GM23338 (cell line): ENCODE measurements at regions not wholly inside any gene's neighbourhood (a gene's known extent, or its start where the extent isn't known, plus 50 kb on each side); places are given as distances from the start of the nearest gene placed in this dataset.

Source experiments
- ATAC-seq: fragments of 200-7000 bp; cut with Tn5 transposase; 3 replicates; pipeline ENCODE4 v1.9.1; 2020
- DNase-seq: peaks from one replicate; pipeline ENCODE4 v3.0.0-alpha.2; 2015; ENCODE audit warnings: low spot score
- H2AFZ ChIP-seq: fragments of 200-600 bp; sonication (generic); 2 replicates; pipeline ENCODE4 v1.8.0; 2016; ENCODE audit warnings: antibody characterized with exemption, mild to moderate bottlenecking, moderate library complexity
- H3F3A ChIP-seq: fragments of 200-600 bp; sonication (generic); replicated peaks from 2 replicates; pipeline ENCODE4 v1.8.0; 2017; ENCODE audit warnings: antibody characterized with exemption, mixed run types, low read depth
- H3K27ac ChIP-seq: fragments of 200-600 bp; sonication (generic); 2 replicates; pipeline ENCODE4 v1.6.1; 2016; ENCODE audit warnings: low read depth
- H3K27me3 ChIP-seq: fragments of 200-600 bp; sonication (generic); 2 replicates; pipeline ENCODE4 v1.8.0; 2016; ENCODE audit warnings: mild to moderate bottlenecking, mixed run types, moderate library complexity; ENCODE audit not compliant: insufficient read depth
- H3K36me3 ChIP-seq: fragments of 200-600 bp; sonication (generic); 2 replicates; pipeline ENCODE4 v1.8.0; 2016; ENCODE audit warnings: mild to moderate bottlenecking; ENCODE audit not compliant: insufficient read depth
- H3K4me1 ChIP-seq: fragments of 200-600 bp; sonication (generic); 2 replicates; pipeline ENCODE4 v1.8.0; 2016; ENCODE audit warnings: mild to moderate bottlenecking, moderate library complexity; ENCODE audit not compliant: insufficient read depth
- H3K4me2 ChIP-seq: fragments of 200-600 bp; sonication (generic); 2 replicates; pipeline ENCODE4 v1.7.1; 2017; ENCODE audit warnings: mixed run types
- H3K4me3 ChIP-seq: fragments of 200-600 bp; sonication (generic); 2 replicates; pipeline ENCODE4 v1.6.1; 2016; ENCODE audit warnings: mixed run types
- H3K79me2 ChIP-seq: fragments of 200-600 bp; sonication (generic); replicated peaks from 2 replicates; pipeline ENCODE4 v1.8.0; 2017; ENCODE audit warnings: mild to moderate bottlenecking; ENCODE audit not compliant: insufficient read depth
- H3K9me2 ChIP-seq: fragments of 200-600 bp; sonication (generic); 2 replicates; pipeline ENCODE4 v1.8.0; 2017; ENCODE audit not compliant: insufficient read depth
- H4K20me1 ChIP-seq: fragments of 200-600 bp; sonication (generic); replicated peaks from 2 replicates; pipeline ENCODE4 v1.8.0; 2017; ENCODE audit warnings: mild to moderate bottlenecking; ENCODE audit not compliant: insufficient read depth
- H3K27ac Mint-ChIP-seq: 2 replicates; pipeline ENCODE4 v1.8.0; 2020; ENCODE audit warnings: inconsistent platforms, mild to moderate bottlenecking, moderate library complexity, mixed read lengths
- H3K27me3 Mint-ChIP-seq: 3 replicates; pipeline ENCODE4 v1.8.0; 2022; ENCODE audit warnings: low read depth, mild to moderate bottlenecking, moderate library complexity, mixed read lengths, inconsistent platforms; ENCODE audit not compliant: insufficient read depth, poor library complexity
- H3K36me3 Mint-ChIP-seq: 3 replicates; pipeline ENCODE4 v1.8.0; 2021; ENCODE audit warnings: low read depth, mild to moderate bottlenecking, inconsistent platforms, moderate library complexity, mixed read lengths
- H3K4me1 Mint-ChIP-seq: 3 replicates; pipeline ENCODE4 v1.8.0; 2020; ENCODE audit warnings: mild to moderate bottlenecking, inconsistent platforms, mixed read lengths
- H3K4me3 Mint-ChIP-seq: 3 replicates; pipeline ENCODE4 v1.8.0; 2021; ENCODE audit warnings: moderate library complexity, mild to moderate bottlenecking, inconsistent platforms, mixed read lengths
- H3K9me3 Mint-ChIP-seq: 3 replicates; pipeline ENCODE4 v1.8.0; 2020; ENCODE audit warnings: moderate library complexity, mild to moderate bottlenecking, inconsistent platforms, mixed read lengths
- CREB1 ChIP-seq: fragments of 250-450 bp; sonication (Bioruptor Pico); IDR thresholded peaks from 2 replicates; pipeline ENCODE4 v1.5.0; 2020; ENCODE audit warnings: low read depth, mild to moderate bottlenecking, moderate library complexity
- CTCF ChIP-seq, 2 experiments: fragments of 200-600 bp in 1 of 2; sonication (generic) in 1 of 2; conservative IDR thresholded peaks; 2 replicates each; pipeline versions ENCODE4 v1.5.1 to v1.6.1; 2016 to 2017; ENCODE audit warnings: antibody characterized with exemption in 2 of 2, low read depth in 2 of 2, mild to moderate bottlenecking in 2 of 2, moderate library complexity in 1 of 2
- EZH2phosphoT487 ChIP-seq: fragments of 200-600 bp; sonication (generic); IDR thresholded peaks from one replicate; pipeline ENCODE4 v1.8.1; 2018; ENCODE audit warnings: antibody characterized with exemption; ENCODE audit not compliant: unreplicated experiment
- REST ChIP-seq: IDR thresholded peaks from one replicate; pipeline ENCODE4 v1.6.1; 2018; ENCODE audit warnings: antibody characterized with exemption; ENCODE audit not compliant: unreplicated experiment
- ZNF462 ChIP-seq: fragments of 250-450 bp; sonication (Bioruptor Pico); IDR thresholded peaks from 2 replicates; pipeline ENCODE4 v1.5.0; 2020; ENCODE audit warnings: mild to moderate bottlenecking, moderate library complexity

- Mint-ChIP-seq H3K4me1 (no peaks in the 10 kb centered on the region), H3K4me3 (no peak overlapping the region), H3K9me3 (no peaks in the 10 kb centered on the region), H3K36me3 (no peaks in the 10 kb centered on the region), H3K27ac (no peak overlapping the region), H3K27me3 (no peaks in the 10 kb centered on the region)
- Histone ChIP-seq H3K9me2 (no peaks in the 10 kb centered on the region), H3K4me1 (no peaks in the 10 kb centered on the region), H3K36me3 (no peaks in the 10 kb centered on the region), H4K20me1 (no peaks in the 10 kb centered on the region), H2AFZ (peak overlapping the region; percentile 11; the same call in 1 of the 2 replicates), H3K4me2 (no peak overlapping the region), H3K4me3 (no peak overlapping the region), H3K79me2 (no peaks in the 10 kb centered on the region), H3K27ac (no peak overlapping the region), H3F3A (no peaks in the 10 kb centered on the region), H3K27me3 (no peaks in the 10 kb centered on the region)
- no peak for TF ChIP-seq CTCF (conservative IDR thresholded peaks at IDR 0.05; ENCODE audit: low read depth in 2 of 2)
- TF ChIP-seq EZH2phosphoT487 = no peak
- no peak for TF ChIP-seq REST
- DNase-seq = no peak
- ATAC-seq = no peak
Observed at GRCh38 chr12:88418856-88419497, 161.3 kb downstream of the KITLG start.

GRCh38 chr12:88419794-88420193, 160.5 kb downstream of the KITLG start:
- Histone ChIP-seq H2AFZ (no peak overlapping the region), H3K4me3 (no peak overlapping the region), H3K79me2 (no peaks in the 10 kb centered on the region), H3K27me3 (no peaks in the 10 kb centered on the region), H3K4me2 (no peak overlapping the region), H3K9me2 (no peaks in the 10 kb centered on the region), H3K4me1 (no peaks in the 10 kb centered on the region), H3F3A (no peaks in the 10 kb centered on the region), H4K20me1 (no peaks in the 10 kb centered on the region), H3K36me3 (no peaks in the 10 kb centered on the region), H3K27ac (no peak overlapping the region)
- Mint-ChIP-seq H3K9me3 (no peaks in the 10 kb centered on the region), H3K4me1 (no peaks in the 10 kb centered on the region), H3K36me3 (no peaks in the 10 kb centered on the region), H3K27me3 (no peaks in the 10 kb centered on the region), H3K4me3 (no peak overlapping the region), H3K27ac (no peak overlapping the region)
- no peak for TF ChIP-seq CREB1
- TF ChIP-seq ZNF462 (CRISPR knock-in tag) = no peak
- no peak for TF ChIP-seq CTCF (conservative IDR thresholded peaks at IDR 0.05; ENCODE audit: low read depth in 2 of 2)
- ATAC-seq (no peak), DNase-seq (no peak)
